ENCODE measurements at regions not wholly inside any gene's neighbourhood (a gene's known extent, or its start where the extent isn't known, plus 50 kb on each side); places are given as distances from the start of the nearest gene placed in this dataset.

DNA sequence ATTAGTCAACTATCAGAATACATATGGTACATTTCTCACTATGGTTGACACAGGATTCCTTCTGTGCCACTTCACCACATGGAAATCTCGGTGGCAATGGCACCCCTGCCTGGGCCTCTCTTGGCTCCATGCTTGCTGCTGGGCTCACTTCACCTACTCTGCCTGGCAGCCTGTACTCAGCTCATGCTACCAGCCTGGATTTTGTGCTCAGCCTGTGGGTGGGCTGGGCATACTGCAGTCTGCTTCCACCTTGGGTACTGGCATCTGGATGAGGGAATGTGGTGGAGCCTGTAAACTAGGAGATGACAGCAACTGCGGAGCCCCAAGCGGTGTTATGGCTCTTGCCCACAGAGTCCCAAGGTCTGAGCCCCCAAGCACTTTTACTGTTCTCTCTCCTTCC is 604.1 kb downstream of the MTRR start:
- no peak overlapping the region for H3K4me2 ChIP-seq (ENCODE audit: low read depth, low read length)
- ChIA-PET POLR2A (no interaction called here), CTCF (ENCODE audit: low intra/inter-chr PET ratio, low total read pairs) (no interaction called here)
- intact Hi-C loops (cut with micrococcal nuclease; ENCODE audit: unreplicated experiment): no loop called here
- H3K9me3 ChIP-seq (ENCODE audit: low read length): peaks cover 81% of the 10 kb centered on the region
- no peak overlapping the region for H2AFZ ChIP-seq (ENCODE audit: low read length)
- DNase-seq (ENCODE audit: low spot score): no peak
- no peaks in the 10 kb centered on the region for H3K79me2 ChIP-seq (ENCODE audit: insufficient read depth, low read length)
- no peak overlapping the region for H3K27ac ChIP-seq (ENCODE audit: extremely low read length, insufficient read depth, low read length)
- H3K4me1 ChIP-seq (ENCODE audit: insufficient read depth, low read length): no peaks in the 10 kb centered on the region; the same call in 1 of the 2 replicates
- no peak overlapping the region for H3K4me3 ChIP-seq (replicated peaks in 1 of 3; ENCODE audit: insufficient read depth in 1 of 3, low read depth in 2 of 3, low read length in 3 of 3)
- BruUV-seq (replicated peaks): no TSS peak
- no peak overlapping the region for H3K9ac ChIP-seq (ENCODE audit: insufficient read depth, low read depth, low read length)
- no peak for ATAC-seq
- no peak for FAIRE-seq
- no peak for TF ChIP-seq ZNF143 (CRISPR knock-in tag; IDR thresholded peaks at IDR 0.05)
- no peak for TF ChIP-seq ZNF256 (CRISPR knock-in tag; conservative IDR thresholded peaks at IDR 0.05)
- TF ChIP-seq, protein P1, sequence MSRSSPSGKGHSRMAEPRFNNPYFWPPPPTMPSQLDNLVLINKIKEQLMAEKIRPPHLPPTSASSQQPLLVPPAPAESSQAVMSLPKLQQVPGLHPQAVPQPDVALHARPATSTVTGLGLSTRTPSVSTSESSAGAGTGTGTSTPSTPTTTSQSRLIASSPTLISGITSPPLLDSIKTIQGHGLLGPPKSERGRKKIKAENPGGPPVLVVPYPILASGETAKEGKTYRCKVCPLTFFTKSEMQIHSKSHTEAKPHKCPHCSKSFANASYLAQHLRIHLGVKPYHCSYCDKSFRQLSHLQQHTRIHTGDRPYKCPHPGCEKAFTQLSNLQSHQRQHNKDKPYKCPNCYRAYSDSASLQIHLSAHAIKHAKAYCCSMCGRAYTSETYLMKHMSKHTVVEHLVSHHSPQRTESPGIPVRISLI (CRISPR knock-in tag; IDR thresholded peaks at IDR 0.05; ENCODE audit: borderline replicate concordance): no peak
- no peak for TF ChIP-seq ZNF720 (CRISPR knock-in tag; IDR thresholded peaks at IDR 0.05)
- no peak for TF ChIP-seq ZNF33A (CRISPR knock-in tag; IDR thresholded peaks at IDR 0.05; ENCODE audit: borderline replicate concordance)
- no peak for TF ChIP-seq SP5 (CRISPR knock-in tag; IDR thresholded peaks at IDR 0.05; ENCODE audit: borderline replicate concordance, low read depth)
- TF ChIP-seq, protein P2, sequence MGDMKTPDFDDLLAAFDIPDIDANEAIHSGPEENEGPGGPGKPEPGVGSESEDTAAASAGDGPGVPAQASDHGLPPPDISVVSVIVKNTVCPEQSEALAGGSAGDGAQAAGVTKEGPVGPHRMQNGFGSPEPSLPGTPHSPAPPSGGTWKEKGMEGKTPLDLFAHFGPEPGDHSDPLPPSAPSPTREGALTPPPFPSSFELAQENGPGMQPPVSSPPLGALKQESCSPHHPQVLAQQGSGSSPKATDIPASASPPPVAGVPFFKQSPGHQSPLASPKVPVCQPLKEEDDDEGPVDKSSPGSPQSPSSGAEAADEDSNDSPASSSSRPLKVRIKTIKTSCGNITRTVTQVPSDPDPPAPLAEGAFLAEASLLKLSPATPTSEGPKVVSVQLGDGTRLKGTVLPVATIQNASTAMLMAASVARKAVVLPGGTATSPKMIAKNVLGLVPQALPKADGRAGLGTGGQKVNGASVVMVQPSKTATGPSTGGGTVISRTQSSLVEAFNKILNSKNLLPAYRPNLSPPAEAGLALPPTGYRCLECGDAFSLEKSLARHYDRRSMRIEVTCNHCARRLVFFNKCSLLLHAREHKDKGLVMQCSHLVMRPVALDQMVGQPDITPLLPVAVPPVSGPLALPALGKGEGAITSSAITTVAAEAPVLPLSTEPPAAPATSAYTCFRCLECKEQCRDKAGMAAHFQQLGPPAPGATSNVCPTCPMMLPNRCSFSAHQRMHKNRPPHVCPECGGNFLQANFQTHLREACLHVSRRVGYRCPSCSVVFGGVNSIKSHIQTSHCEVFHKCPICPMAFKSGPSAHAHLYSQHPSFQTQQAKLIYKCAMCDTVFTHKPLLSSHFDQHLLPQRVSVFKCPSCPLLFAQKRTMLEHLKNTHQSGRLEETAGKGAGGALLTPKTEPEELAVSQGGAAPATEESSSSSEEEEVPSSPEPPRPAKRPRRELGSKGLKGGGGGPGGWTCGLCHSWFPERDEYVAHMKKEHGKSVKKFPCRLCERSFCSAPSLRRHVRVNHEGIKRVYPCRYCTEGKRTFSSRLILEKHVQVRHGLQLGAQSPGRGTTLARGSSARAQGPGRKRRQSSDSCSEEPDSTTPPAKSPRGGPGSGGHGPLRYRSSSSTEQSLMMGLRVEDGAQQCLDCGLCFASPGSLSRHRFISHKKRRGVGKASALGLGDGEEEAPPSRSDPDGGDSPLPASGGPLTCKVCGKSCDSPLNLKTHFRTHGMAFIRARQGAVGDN (CRISPR knock-in tag; IDR thresholded peaks at IDR 0.05): no peak
- no peak for TF ChIP-seq RARG (CRISPR knock-in tag; IDR thresholded peaks at IDR 0.05; ENCODE audit: low read depth)
- TF ChIP-seq ATF7 (IDR thresholded peaks at IDR 0.05): no peak
- no peak for TF ChIP-seq ATF7 (CRISPR knock-in tag; IDR thresholded peaks at IDR 0.05)
- TF ChIP-seq NFYB (CRISPR knock-in tag; IDR thresholded peaks at IDR 0.05): no peak
- no peak for TF ChIP-seq EED (CRISPR knock-in tag; IDR thresholded peaks at IDR 0.05)
- no peak for TF ChIP-seq MEF2D (CRISPR knock-in tag; IDR thresholded peaks at IDR 0.05)
- TF ChIP-seq RBFOX2 (IDR thresholded peaks at IDR 0.05; ENCODE audit: low read depth, low read length): no peak
- no peak for TF ChIP-seq ZNF644 (CRISPR knock-in tag; IDR thresholded peaks at IDR 0.05; ENCODE audit: low read depth)
- WGBS (ENCODE audit: low lambda C conversion rate): 60% methylated on average over 3 of the region's 3 CpGs
- H3K27me3 ChIP-seq (ENCODE audit: control insufficient read depth in 1 of 2, insufficient read depth in 2 of 2, low read length in 2 of 2): no peaks in the 10 kb centered on the region
- H4K20me1 ChIP-seq (ENCODE audit: insufficient read depth, low read length): no peaks in the 10 kb centered on the region
- in situ Hi-C loops (cut with HindIII; ENCODE audit: extremely low pct_ligation_motif_present, low pct_unique_long_range_greater_than_20kb): no loop called here
- no peaks in the 10 kb centered on the region for H3K36me3 ChIP-seq (replicated peaks in 1 of 2; ENCODE audit: control insufficient read depth in 1 of 2, insufficient read depth in 2 of 2, low read length in 2 of 2)
